H1 (cell line): ENCODE measurements at regions not wholly inside any gene's neighbourhood (a gene's known extent, or its start where the extent isn't known, plus 50 kb on each side); places are given as distances from the start of the nearest gene placed in this dataset.

Experiments used
- CTCF ChIA-PET: fragments of 300-600 bp; sonication (Branson Sonifier 250); formaldehyde crosslinking; loops from one replicate; lab custom pipeline; 2021; ENCODE audit not compliant: partially characterized antibody; lab: Charles Lee
- POLR2A ChIA-PET: fragments of 300-600 bp; sonication (Branson Sonifier 250); formaldehyde crosslinking; loops from one replicate; lab custom pipeline; 2021; ENCODE audit warnings: inconsistent platforms; ENCODE audit not compliant: partially characterized antibody; lab: Charles Lee
- DNase-seq, 2 experiments: peaks; one replicate each; pipeline versions ENCODE4 v3.0.0 to v3.0.0-alpha.2; 2010 to 2022; ENCODE audit warnings: low spot score in 2 of 2, low read depth in 1 of 2, mixed read lengths in 1 of 2
- FAIRE-seq: peaks from 2 replicates; lab custom pipeline; 2011; peaks lifted over from hg19 to GRCh38; lab: Jason Lieb, UNC
- H2AFZ ChIP-seq: 2 replicates; pipeline ENCODE4 v1.8.1; 2012; ENCODE audit warnings: low read length, inconsistent platforms
- H2AK5ac ChIP-seq: 2 replicates; pipeline ENCODE4 v1.6.1; 2013; ENCODE audit warnings: low read depth, low read length
- H2BK120ac ChIP-seq: replicated peaks from 2 replicates; pipeline ENCODE3; 2013; ENCODE audit warnings: low read depth, low read length, inconsistent platforms
- H2BK12ac ChIP-seq: 2 replicates; pipeline ENCODE4 v1.6.1; 2013; ENCODE audit warnings: low read depth, low read length
- H2BK15ac ChIP-seq: 2 replicates; pipeline ENCODE4 v1.6.1; 2013; ENCODE audit warnings: low read length
- H2BK20ac ChIP-seq: 2 replicates; pipeline ENCODE4 v1.6.1; 2013; ENCODE audit warnings: low read length
- H2BK5ac ChIP-seq: 2 replicates; pipeline ENCODE4 v1.6.1; 2013; ENCODE audit warnings: low read depth, low read length
- H3K14ac ChIP-seq: 2 replicates; pipeline ENCODE4 v1.6.1; 2013; ENCODE audit warnings: inconsistent platforms; ENCODE audit not compliant: insufficient read length
- H3K18ac ChIP-seq: 2 replicates; pipeline ENCODE4 v1.6.1; 2013; ENCODE audit warnings: low read length; ENCODE audit errors: extremely low read depth
- H3K23ac ChIP-seq: 2 replicates; pipeline ENCODE4 v1.6.1; 2013; ENCODE audit warnings: inconsistent platforms; ENCODE audit not compliant: insufficient read length
- H3K23me2 ChIP-seq: 2 replicates; pipeline ENCODE4 v1.6.1; 2013; ENCODE audit warnings: low read depth, low read length
- H3K27ac ChIP-seq: 2 replicates; pipeline ENCODE4 v1.6.1; 2011; ENCODE audit warnings: low read depth, low read length, inconsistent platforms
- H3K27me3 ChIP-seq, 4 experiments: replicated peaks in 1 of 4; 1 replicate in 1 of 4; 2 replicates in 3 of 4; pipeline versions ENCODE4 v1.6.1 to v1.8.1; 2011 to 2013; ENCODE audit warnings: low read length in 3 of 4, mild to moderate bottlenecking in 3 of 4, inconsistent platforms in 2 of 4, mixed read lengths in 2 of 4, moderate library complexity in 1 of 4; ENCODE audit not compliant: control insufficient read depth in 3 of 4, insufficient read depth in 3 of 4; ENCODE audit errors: extremely low read depth in 1 of 4
- H3K36me3 ChIP-seq, 4 experiments: 2 replicates each; pipeline versions ENCODE4 v1.6.1 to v1.8.1; 2011 to 2013; ENCODE audit warnings: mild to moderate bottlenecking in 4 of 4, low read length in 3 of 4, moderate library complexity in 2 of 4, control low read depth in 1 of 4, inconsistent platforms in 1 of 4; ENCODE audit not compliant: insufficient read depth in 4 of 4, control insufficient read depth in 2 of 4
- H3K4ac ChIP-seq: replicated peaks from 2 replicates; pipeline ENCODE3; 2013; ENCODE audit warnings: low read length, low read depth, mixed read lengths, inconsistent platforms; ENCODE audit not compliant: insufficient read length
- H3K4me1 ChIP-seq, 4 experiments: replicated peaks in 1 of 4; 1 replicate in 1 of 4; 2 replicates in 3 of 4; pipeline versions ENCODE4 v1.6.1 to v1.8.1; 2011 to 2013; ENCODE audit warnings: low read length in 3 of 4, inconsistent platforms in 2 of 4, mixed read lengths in 1 of 4; ENCODE audit not compliant: insufficient read depth in 4 of 4, control insufficient read depth in 3 of 4
- H3K4me2 ChIP-seq, 2 experiments: 2 replicates each; pipeline versions ENCODE4 v1.6.1 to v1.8.1; 2011 to 2013; ENCODE audit warnings: low read depth in 2 of 2, low read length in 2 of 2, control low read depth in 1 of 2, inconsistent platforms in 1 of 2, mild to moderate bottlenecking in 1 of 2; ENCODE audit not compliant: insufficient read depth in 1 of 2
- H3K4me3 ChIP-seq, 4 experiments: fragments of 200-600, 300-600 bp in 1 of 4; sonication (generic), shearing (Covaris generic), sonication (Bioruptor Twin) in 1 of 4; 2 replicates each; pipeline versions ENCODE4 v1.5.1 to v1.8.1; 2011 to 2016; ENCODE audit warnings: low read length in 4 of 4, low read depth in 3 of 4, control low read depth in 2 of 4, inconsistent platforms in 2 of 4, mild to moderate bottlenecking in 2 of 4, mixed read lengths in 1 of 4, moderate library complexity in 1 of 4; ENCODE audit not compliant: insufficient read depth in 2 of 4; ENCODE audit errors: extremely low read depth in 1 of 4
- H3K56ac ChIP-seq: replicated peaks from 2 replicates; pipeline ENCODE3; 2013; ENCODE audit warnings: low read depth, mild to moderate bottlenecking, mixed read lengths, low read length, inconsistent platforms; ENCODE audit not compliant: insufficient read length
- H3K79me1 ChIP-seq: 2 replicates; pipeline ENCODE4 v1.6.1; 2013; ENCODE audit warnings: low read depth, low read length, control low read depth
- H3K79me2 ChIP-seq, 2 experiments: 2 replicates each; pipeline versions ENCODE4 v1.6.1 to v1.8.1; 2012 to 2013; ENCODE audit warnings: low read length in 2 of 2, mild to moderate bottlenecking in 2 of 2, inconsistent platforms in 1 of 2; ENCODE audit not compliant: insufficient read depth in 2 of 2, control insufficient read depth in 1 of 2
- H3K9ac ChIP-seq, 4 experiments: replicated peaks in 1 of 4; 1 replicate in 1 of 4; 2 replicates in 3 of 4; pipeline versions ENCODE4 v1.6.1 to v1.8.1; 2011 to 2013; ENCODE audit warnings: low read depth in 3 of 4, low read length in 3 of 4, control low read depth in 2 of 4, mild to moderate bottlenecking in 2 of 4, moderate library complexity in 2 of 4, inconsistent platforms in 1 of 4; ENCODE audit errors: extremely low read depth in 1 of 4
- H3K9me3 ChIP-seq, 2 experiments: 2 replicates each; pipeline versions ENCODE4 v1.6.1 to v1.8.1; 2012 to 2013; ENCODE audit warnings: mild to moderate bottlenecking in 2 of 2, moderate library complexity in 2 of 2, control low read depth in 1 of 2, inconsistent platforms in 1 of 2, low read depth in 1 of 2, low read length in 1 of 2, mixed read lengths in 1 of 2; ENCODE audit not compliant: insufficient read depth in 2 of 2
- H4K20me1 ChIP-seq, 2 experiments: replicated peaks in 1 of 2; 2 replicates each; pipeline versions ENCODE3 to v1.8.1; 2011 to 2013; ENCODE audit warnings: inconsistent platforms in 2 of 2, low read length in 2 of 2, mild to moderate bottlenecking in 1 of 2; ENCODE audit not compliant: insufficient read depth in 2 of 2, control insufficient read depth in 1 of 2
- H4K5ac ChIP-seq: 2 replicates; pipeline ENCODE4 v1.6.1; 2013; ENCODE audit warnings: low read length, low read depth, mixed read lengths, inconsistent platforms; ENCODE audit not compliant: insufficient read length
- H4K8ac ChIP-seq: 2 replicates; pipeline ENCODE4 v1.8.0; 2013; ENCODE audit warnings: mild to moderate bottlenecking, moderate library complexity, low read length, inconsistent platforms; ENCODE audit not compliant: insufficient read depth; ENCODE audit errors: extremely low read depth
- H4K91ac ChIP-seq: replicated peaks from 2 replicates; pipeline ENCODE3; 2013; ENCODE audit warnings: low read length, mixed read lengths, inconsistent platforms; ENCODE audit not compliant: insufficient read length
- CREB1 ChIP-seq: IDR thresholded peaks from 2 replicates; pipeline ENCODE4 v1.6.1; 2012; ENCODE audit warnings: inconsistent platforms
- CTBP2 ChIP-seq: IDR thresholded peaks from 2 replicates; pipeline ENCODE4 v1.7.0; 2011; ENCODE audit warnings: borderline replicate concordance, mild to moderate bottlenecking, moderate library complexity, mixed read lengths, low read length; ENCODE audit not compliant: insufficient read depth, insufficient read length
- POLR2A ChIP-seq, 2 experiments: IDR thresholded peaks; 1 replicate in 1 of 2; 2 replicates in 1 of 2; pipeline ENCODE4 v1.6.1; 2011; ENCODE audit warnings: low read depth in 2 of 2, low read length in 2 of 2, mild to moderate bottlenecking in 2 of 2; ENCODE audit errors: control extremely low read depth in 1 of 2
- POLR2AphosphoS5 ChIP-seq: IDR thresholded peaks from 2 replicates; pipeline ENCODE4 v1.6.1; 2011; ENCODE audit warnings: low read depth, low read length
- RXRA ChIP-seq: IDR thresholded peaks from 2 replicates; pipeline ENCODE4 v1.6.1; 2011; ENCODE audit warnings: low read depth, mild to moderate bottlenecking, low read length, moderate library complexity; ENCODE audit not compliant: insufficient read depth
- SP4 ChIP-seq: IDR thresholded peaks from 2 replicates; pipeline ENCODE4 v1.6.1; 2012; ENCODE audit warnings: low read length, inconsistent platforms
- TCF12 ChIP-seq: IDR thresholded peaks from 2 replicates; pipeline ENCODE4 v1.6.1; 2011; ENCODE audit warnings: low read depth, mild to moderate bottlenecking, low read length
- ZNF274 ChIP-seq: IDR thresholded peaks from 2 replicates; pipeline ENCODE4 v1.7.0; 2012; ENCODE audit warnings: low read length, borderline replicate concordance; ENCODE audit errors: extremely low read depth
- WGBS, 2 experiments: shearing (Covaris generic) in 1 of 2; methylation state at CpG; one replicate each; pipeline versions ENCODE4 v1.1.6 to v1.1.7; 2013 to 2015; ENCODE audit warnings: low lambda C conversion rate in 2 of 2, mixed read lengths in 2 of 2, inconsistent platforms in 1 of 2, low coverage in 1 of 2, missing lambda C conversion rate in 1 of 2; ENCODE audit not compliant: insufficient replicate concordance in 2 of 2, insufficient coverage in 1 of 2, insufficient read length in 1 of 2; ENCODE audit errors: extremely low coverage in 1 of 2, missing lambda C conversion rate in 1 of 2; 5-methylcytosine and 5-hydroxymethylcytosine counted together
- TF ChIP-seq, protein P1 (sequence below): IDR thresholded peaks from 2 replicates; pipeline ENCODE4 v1.6.1; 2011; ENCODE audit warnings: low read depth, mild to moderate bottlenecking, low read length; ENCODE audit not compliant: insufficient read depth

DNA sequence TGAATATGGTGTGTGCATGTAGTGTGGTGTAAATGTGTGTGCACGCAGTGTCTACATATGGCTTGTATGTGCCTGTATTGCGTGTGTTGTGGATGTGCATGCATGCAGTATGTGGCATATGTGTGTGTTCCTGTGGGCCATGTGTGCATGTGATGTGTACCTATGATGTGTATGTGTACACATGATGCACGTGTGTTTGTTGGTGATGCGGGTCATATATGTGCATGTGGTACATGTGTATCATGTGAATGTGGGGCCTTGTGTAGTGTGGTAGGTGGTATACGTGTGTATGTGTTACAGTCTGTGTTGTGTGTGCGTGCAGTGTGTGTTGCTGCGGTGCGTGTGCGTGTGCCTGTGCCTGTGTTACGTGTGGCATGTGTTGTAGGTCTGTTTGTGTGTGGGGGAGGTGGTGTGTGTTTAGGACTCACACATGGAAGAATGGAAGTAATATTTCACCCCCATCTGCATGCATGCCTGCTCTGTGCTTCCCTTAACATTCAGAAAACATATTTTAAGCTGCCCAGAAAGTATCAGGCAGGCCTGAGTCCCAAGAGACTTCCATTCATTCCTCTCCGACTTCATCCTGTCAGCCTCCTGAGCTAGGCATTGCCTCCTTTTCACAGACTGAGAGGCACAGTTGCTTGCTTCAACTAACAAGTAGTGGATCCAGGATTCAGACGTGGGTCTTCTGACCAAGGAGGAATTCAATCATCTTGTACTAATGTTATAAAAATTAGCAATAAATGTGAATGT, 55.4 kb upstream of the RUFY1 start:
- H3K23me2 ChIP-seq = 0 out of 2 replicates have a peak, but pooled peaks cover 3% of the 10 kb centered on the region
- no peak for TF ChIP-seq CTBP2
- TF ChIP-seq SP4 = no peak
- TF ChIP-seq RXRA = no peak
- TF ChIP-seq POLR2A (IDR thresholded peaks at IDR 0.05; ENCODE audit: control extremely low read depth in 1 of 2, low read depth in 2 of 2, low read length in 2 of 2) = no peak
- TF ChIP-seq, protein P1, sequence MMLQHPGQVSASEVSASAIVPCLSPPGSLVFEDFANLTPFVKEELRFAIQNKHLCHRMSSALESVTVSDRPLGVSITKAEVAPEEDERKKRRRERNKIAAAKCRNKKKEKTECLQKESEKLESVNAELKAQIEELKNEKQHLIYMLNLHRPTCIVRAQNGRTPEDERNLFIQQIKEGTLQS = no peak
- no peak for TF ChIP-seq ZNF274
- no peak for TF ChIP-seq POLR2AphosphoS5
- no peak for TF ChIP-seq CREB1
- TF ChIP-seq TCF12 = no peak

More for the DNA sequence above, 55.4 kb upstream of the RUFY1 start:
- no peak overlapping the region for H2BK5ac ChIP-seq
- H3K9me3 ChIP-seq = no peaks in the 10 kb centered on the region
- H3K4ac ChIP-seq = peak overlapping the region; percentile 75
- H3K4me2 ChIP-seq = no peak overlapping the region
- H4K20me1 ChIP-seq = peaks cover 0 to 4% of the 10 kb centered on the region in 2 experiments
- ChIA-PET CTCF (interaction anchor here (0.6 to 1.8 kb wide), 16 partner anchors 9 to 282 kb away, joined by 3 to 16 read pairs (median 4); no protein-coding TSS in a partner anchor), POLR2A (no interaction called here)
- DNase-seq (no peak), FAIRE-seq (no peak)
- no peak overlapping the region for H3K18ac ChIP-seq
- H2AFZ ChIP-seq = no peak overlapping the region
- H4K5ac ChIP-seq = no peak overlapping the region
- no peaks in the 10 kb centered on the region for H3K27me3 ChIP-seq
- no peak overlapping the region for H3K56ac ChIP-seq
- no peak overlapping the region for H3K23ac ChIP-seq
- H2BK15ac ChIP-seq = peak overlapping the region; percentile 97
- WGBS, 2 experiments = 88% methylated on average over 12 of the region's 12 CpGs; no CpG with 5 or more reads in 1 of the 2 experiments
- H3K27ac ChIP-seq = no peak overlapping the region
- H3K79me1 ChIP-seq = no peaks in the 10 kb centered on the region
- no peaks in the 10 kb centered on the region for H3K79me2 ChIP-seq
- H4K8ac ChIP-seq = no peak overlapping the region
- peak overlapping the region; percentile 53 for H2BK20ac ChIP-seq
- H2BK120ac ChIP-seq = peak overlapping the region; percentile 47
- H2BK12ac ChIP-seq = peak overlapping the region; percentile 76; the same call in 1 of the 2 replicates
- H3K36me3 ChIP-seq = no peaks in the 10 kb centered on the region
- H3K4me3 ChIP-seq = no peak overlapping the region
- no peak overlapping the region for H3K14ac ChIP-seq
- H3K9ac ChIP-seq = no peak overlapping the region
- no peak overlapping the region; the same call in none of the 2 replicates for H2AK5ac ChIP-seq
- no peaks in the 10 kb centered on the region; a peak in 1 of 7 replicates for H3K4me1 ChIP-seq
- peak overlapping the region; percentile 76 for H4K91ac ChIP-seq
